ENCODE measurements at regions not wholly inside any gene's neighbourhood (a gene's known extent, or its start where the extent isn't known, plus 50 kb on each side); places are given as distances from the start of the nearest gene placed in this dataset.

DNA sequence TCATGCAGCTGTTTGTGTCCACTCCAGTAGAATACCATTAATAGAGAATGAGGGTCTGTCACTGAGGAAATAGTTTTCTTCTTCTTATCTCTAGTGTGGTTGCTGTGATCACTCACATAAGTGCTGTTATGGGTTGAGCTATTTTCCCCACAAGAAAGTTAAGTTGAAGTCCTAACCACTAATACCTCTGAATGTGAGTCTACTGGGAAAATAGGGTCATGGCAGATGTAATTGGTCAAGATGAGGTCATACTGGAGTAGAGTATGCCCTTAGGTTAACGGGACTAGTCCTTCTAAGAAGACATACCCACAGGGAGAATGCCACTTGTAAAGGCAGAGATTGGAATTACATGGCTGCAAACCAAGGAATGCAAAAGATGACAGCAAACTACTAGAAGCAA, 70.5 kb upstream of the COL24A1 start:
- H3K27ac ChIP-seq (ENCODE audit: low read depth in 1 of 2, low read length in 2 of 2), result no peak overlapping the region
- no peaks in the 10 kb centered on the region for H3K4me1 Mint-ChIP-seq
- no peaks in the 10 kb centered on the region for H3K36me3 ChIP-seq (replicated peaks in 1 of 2; ENCODE audit: control insufficient read depth in 1 of 2, insufficient read depth in 2 of 2, low read length in 2 of 2)
- H3K9ac ChIP-seq (ENCODE audit: insufficient read depth, low read length, poor library complexity, severe bottlenecking), result no peak overlapping the region
- no peaks in the 10 kb centered on the region for H4K20me1 ChIP-seq (ENCODE audit: insufficient read depth, low read length)
- peak overlapping the region in 1 of 7 donors; percentile 48 for H3K27ac Mint-ChIP-seq
- no peaks in the 10 kb centered on the region for H3K4me1 ChIP-seq (ENCODE audit: control insufficient read depth in 1 of 2, insufficient read depth in 2 of 2, low read length in 2 of 2)
- no peak overlapping the region for H2AFZ ChIP-seq (ENCODE audit: insufficient read depth, low read depth, low read length, poor library complexity, severe bottlenecking)
- TF ChIP-seq, protein P1, sequence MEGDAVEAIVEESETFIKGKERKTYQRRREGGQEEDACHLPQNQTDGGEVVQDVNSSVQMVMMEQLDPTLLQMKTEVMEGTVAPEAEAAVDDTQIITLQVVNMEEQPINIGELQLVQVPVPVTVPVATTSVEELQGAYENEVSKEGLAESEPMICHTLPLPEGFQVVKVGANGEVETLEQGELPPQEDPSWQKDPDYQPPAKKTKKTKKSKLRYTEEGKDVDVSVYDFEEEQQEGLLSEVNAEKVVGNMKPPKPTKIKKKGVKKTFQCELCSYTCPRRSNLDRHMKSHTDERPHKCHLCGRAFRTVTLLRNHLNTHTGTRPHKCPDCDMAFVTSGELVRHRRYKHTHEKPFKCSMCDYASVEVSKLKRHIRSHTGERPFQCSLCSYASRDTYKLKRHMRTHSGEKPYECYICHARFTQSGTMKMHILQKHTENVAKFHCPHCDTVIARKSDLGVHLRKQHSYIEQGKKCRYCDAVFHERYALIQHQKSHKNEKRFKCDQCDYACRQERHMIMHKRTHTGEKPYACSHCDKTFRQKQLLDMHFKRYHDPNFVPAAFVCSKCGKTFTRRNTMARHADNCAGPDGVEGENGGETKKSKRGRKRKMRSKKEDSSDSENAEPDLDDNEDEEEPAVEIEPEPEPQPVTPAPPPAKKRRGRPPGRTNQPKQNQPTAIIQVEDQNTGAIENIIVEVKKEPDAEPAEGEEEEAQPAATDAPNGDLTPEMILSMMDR (IDR thresholded peaks at IDR 0.05), result no peak
- WGBS (ENCODE audit: insufficient coverage), result no CpG with 5 or more reads among the region's 1 CpG
- no peaks in the 10 kb centered on the region for H3K27me3 Mint-ChIP-seq (ENCODE audit: low read depth in 3 of 3)
- H3K36me3 Mint-ChIP-seq, result no peaks in the 10 kb centered on the region
- H3K79me2 ChIP-seq (ENCODE audit: insufficient read depth, low read length), result no peaks in the 10 kb centered on the region
- no peak for DNase-seq
- H3K9me3 Mint-ChIP-seq, result peaks cover 0 to 3% (median 0%) of the 10 kb centered on the region in 7 donors
- no peaks in the 10 kb centered on the region for H3K9me3 ChIP-seq (replicated peaks in 1 of 2; ENCODE audit: control insufficient read depth in 1 of 2, insufficient read depth in 1 of 2, low read length in 2 of 2)
- no peak overlapping the region for H3K4me3 ChIP-seq (replicated peaks in 1 of 3; ENCODE audit: low read depth in 2 of 3, low read length in 3 of 3)
- intact Hi-C loops (cut with micrococcal nuclease), result no loop called here
- no peak overlapping the region for H3K4me2 ChIP-seq (replicated peaks; ENCODE audit: extremely low read depth, low read length, poor library complexity, severe bottlenecking)
- no peak overlapping the region for H3K4me3 Mint-ChIP-seq
- no peaks in the 10 kb centered on the region for H3K27me3 ChIP-seq (ENCODE audit: control insufficient read depth in 2 of 2, insufficient read depth in 2 of 2, low read length in 2 of 2)

DNA sequence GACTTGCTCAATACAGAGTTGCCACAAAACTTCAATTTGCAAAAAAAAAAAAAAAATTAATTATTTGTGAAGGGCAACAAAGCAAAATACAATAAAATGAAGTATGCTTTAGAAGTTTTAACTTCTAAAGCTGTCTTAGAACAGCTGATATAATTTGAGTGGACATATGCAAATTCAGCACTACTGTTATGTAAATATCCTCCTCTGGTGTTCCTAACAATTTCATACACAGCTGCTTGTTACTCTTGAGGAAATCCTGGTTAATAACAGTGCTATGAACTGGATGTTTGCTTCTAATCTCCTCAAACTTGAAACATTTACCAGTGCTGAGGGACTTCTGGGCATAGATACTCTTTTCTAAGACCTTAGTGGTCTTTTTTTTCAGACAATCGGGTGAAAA, 69.6 kb upstream of the COL24A1 start:
- H3K27me3 ChIP-seq (ENCODE audit: control insufficient read depth in 2 of 2, insufficient read depth in 2 of 2, low read length in 2 of 2), result no peaks in the 10 kb centered on the region
- no peak overlapping the region for H3K4me3 ChIP-seq (replicated peaks in 1 of 3; ENCODE audit: low read depth in 2 of 3, low read length in 3 of 3)
- H3K4me1 ChIP-seq (ENCODE audit: control insufficient read depth in 1 of 2, insufficient read depth in 2 of 2, low read length in 2 of 2), result no peaks in the 10 kb centered on the region
- H3K9ac ChIP-seq (ENCODE audit: insufficient read depth, low read length, poor library complexity, severe bottlenecking), result no peak overlapping the region
- DNase-seq, result no peak
- no peaks in the 10 kb centered on the region for H3K4me1 Mint-ChIP-seq
- H3K4me3 Mint-ChIP-seq, result no peak overlapping the region
- no peaks in the 10 kb centered on the region for H3K9me3 ChIP-seq (replicated peaks in 1 of 2; ENCODE audit: control insufficient read depth in 1 of 2, insufficient read depth in 1 of 2, low read length in 2 of 2)
- no peaks in the 10 kb centered on the region for H3K36me3 Mint-ChIP-seq
- no peak overlapping the region for H2AFZ ChIP-seq (ENCODE audit: insufficient read depth, low read depth, low read length, poor library complexity, severe bottlenecking)
- no peaks in the 10 kb centered on the region for H3K79me2 ChIP-seq (ENCODE audit: insufficient read depth, low read length)
- TF ChIP-seq, protein P1 (IDR thresholded peaks at IDR 0.05), result no peak
- H3K9me3 Mint-ChIP-seq, result peaks cover 0 to 1% (median 0%) of the 10 kb centered on the region in 7 donors
- WGBS (ENCODE audit: insufficient coverage), result no CpG with 5 or more reads among the region's 1 CpG
- no peak overlapping the region for H3K27ac ChIP-seq (ENCODE audit: low read depth in 1 of 2, low read length in 2 of 2)
- no peaks in the 10 kb centered on the region for H4K20me1 ChIP-seq (ENCODE audit: insufficient read depth, low read length)
- H3K4me2 ChIP-seq (replicated peaks; ENCODE audit: extremely low read depth, low read length, poor library complexity, severe bottlenecking), result no peak overlapping the region
- H3K36me3 ChIP-seq (replicated peaks in 1 of 2; ENCODE audit: control insufficient read depth in 1 of 2, insufficient read depth in 2 of 2, low read length in 2 of 2), result no peaks in the 10 kb centered on the region
- intact Hi-C loops (cut with micrococcal nuclease), result no loop called here
- H3K27ac Mint-ChIP-seq, result no peak overlapping the region
- H3K27me3 Mint-ChIP-seq (ENCODE audit: low read depth in 3 of 3), result no peaks in the 10 kb centered on the region

Measured in CD14-positive monocyte (primary cell).